Activated T-helper 1 cell treated with anti-CD3 and anti-CD28 coated beads, Interleukin-2, amount 50 U/mL, for 16 hours (primary cell): ENCODE measurements at regions not wholly inside any gene's neighbourhood (a gene's known extent, or its start where the extent isn't known, plus 50 kb on each side); places are given as distances from the start of the nearest gene placed in this dataset.
"Not testable (repeated sequence)": the region's sequence is repeated elsewhere in the genome, so short reads cannot be mapped to it uniquely, and the experiment has no call there.

Experiments used
- DNase-seq, 2 donors: peaks; one replicate each; pipeline ENCODE4 v3.0.0-alpha.2; 2020; ENCODE audit warnings: low read depth in 1 of 2, low spot score in 1 of 2

DNA sequence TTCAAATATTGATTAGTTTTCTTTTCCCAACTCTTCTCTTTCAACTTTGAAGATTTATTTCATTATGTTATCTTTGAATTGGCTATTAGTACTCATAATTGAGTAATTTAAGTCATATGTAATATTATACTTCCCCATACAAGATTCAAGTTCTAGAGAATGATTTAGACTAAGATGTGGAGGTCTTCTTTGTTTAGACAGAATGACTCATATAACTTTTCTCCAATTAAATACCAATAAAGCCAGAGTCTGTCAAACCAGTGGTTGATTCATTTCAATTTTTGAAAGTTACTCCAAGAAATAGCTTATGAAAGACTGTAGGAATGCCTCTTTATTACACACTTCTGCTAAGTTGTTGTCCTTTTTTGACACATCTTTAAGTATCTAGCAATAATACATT lies 115.8 kb upstream of the SLC35F3 start:
- no peak for DNase-seq

DNA sequence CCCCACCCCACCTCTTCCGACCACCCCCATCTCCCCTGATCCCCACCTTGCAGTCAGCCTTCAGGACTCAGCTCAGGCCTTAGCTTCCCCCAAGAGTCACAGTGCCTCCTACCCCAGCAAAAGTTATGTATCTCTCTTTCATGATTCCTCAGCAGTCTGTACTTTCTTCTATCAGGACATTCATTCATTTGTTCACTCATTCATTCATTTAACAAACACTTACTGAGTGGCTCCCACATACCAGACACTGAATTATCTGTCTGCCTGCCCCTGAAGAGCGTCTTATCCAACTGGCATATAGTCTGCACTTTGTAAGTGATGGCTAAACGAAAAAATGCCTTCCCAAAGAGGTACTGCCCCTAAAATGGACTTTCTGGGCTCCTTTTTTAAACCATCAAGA lies 114.4 kb upstream of the SLC35F3 start:
- DNase-seq, result no peak

DNA sequence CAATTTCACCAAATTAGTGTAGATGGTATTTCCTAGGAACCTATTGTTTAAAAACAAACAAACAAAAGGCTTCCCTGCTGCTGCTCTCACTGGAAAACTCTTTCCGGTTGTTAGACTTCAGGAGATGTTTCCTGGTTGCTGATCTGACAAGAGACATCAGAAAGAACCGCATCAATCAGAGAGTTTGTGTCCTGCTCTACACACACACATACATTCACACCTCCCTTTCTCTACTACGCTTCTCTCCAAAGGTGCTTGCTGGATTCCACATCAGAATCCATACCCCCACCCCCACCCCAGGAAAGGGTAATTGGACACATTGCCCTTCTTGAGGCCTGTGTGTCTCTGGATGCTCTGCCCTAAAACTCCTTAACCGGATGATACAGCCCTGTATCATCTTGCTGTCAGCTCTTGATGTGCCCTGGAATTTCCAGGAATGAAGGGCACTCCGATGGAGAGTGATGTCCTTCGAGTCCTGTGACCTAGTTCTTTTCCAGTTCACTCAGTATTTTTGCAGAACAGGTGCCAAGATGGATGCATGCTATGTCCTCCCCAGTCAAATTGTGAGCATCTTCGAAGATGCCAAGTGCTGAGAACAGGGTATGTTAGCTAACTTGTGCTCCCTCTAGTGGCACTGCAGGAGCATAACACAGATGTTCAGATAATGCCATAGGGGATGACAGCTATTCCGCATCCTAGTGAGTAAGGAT lies 113.7 kb upstream of the SLC35F3 start:
- DNase-seq, result peak in 1 of 2 donors; percentile 2

DNA sequence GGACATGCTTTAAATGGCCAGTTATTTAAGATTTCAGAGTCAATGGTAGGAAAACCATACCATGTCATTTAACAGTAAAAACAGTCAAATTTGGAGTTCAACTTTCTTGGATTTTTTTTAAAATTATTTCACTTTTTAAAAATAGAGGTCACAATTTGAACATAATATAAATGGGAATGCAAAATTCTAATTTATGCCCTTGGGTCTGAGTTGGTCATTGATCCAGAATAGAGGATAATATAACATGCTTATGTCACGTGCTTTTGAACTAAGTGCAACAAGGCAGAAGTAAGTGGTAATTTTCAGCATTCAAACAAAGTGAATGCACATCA lies 113.1 kb upstream of the SLC35F3 start:
- DNase-seq, result no peak

DNA sequence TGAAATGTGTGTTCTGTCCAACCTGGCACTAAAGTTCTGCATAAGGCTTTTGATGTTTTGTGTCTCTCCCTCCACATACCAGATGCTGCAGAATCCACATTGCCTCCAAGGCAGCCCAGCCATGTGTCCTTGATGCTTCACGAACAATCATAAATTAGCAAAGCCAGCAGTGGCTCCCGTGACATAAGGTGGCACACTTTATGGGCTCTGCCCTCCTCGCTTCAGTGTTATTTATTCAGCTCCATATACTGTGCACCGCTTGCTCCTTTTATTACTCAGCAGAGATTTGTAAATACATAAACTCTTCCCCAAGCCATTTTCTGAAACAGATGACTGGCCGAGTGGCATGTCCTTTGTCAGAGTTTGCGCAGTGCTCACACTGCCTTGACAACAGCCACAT lies 112.8 kb upstream of the SLC35F3 start:
- DNase-seq, result no peak

DNA sequence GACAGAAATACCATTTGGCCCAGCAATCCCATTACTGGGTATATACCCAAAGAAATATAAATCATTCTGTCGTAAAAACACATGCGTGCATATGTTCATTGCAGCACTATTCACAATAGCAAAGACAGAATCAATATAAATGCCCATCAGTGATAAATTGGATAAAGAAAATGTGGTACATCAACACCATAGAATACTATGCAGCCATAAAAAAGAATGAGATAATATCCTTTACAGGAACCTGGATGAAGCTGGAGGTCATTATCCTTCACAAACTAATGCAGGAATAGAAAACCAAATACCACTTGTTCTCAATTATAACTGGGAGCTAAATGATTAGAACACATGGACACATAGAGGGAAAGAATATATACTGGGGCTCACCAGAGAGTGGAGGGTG lies 109.6 kb upstream of the SLC35F3 start:
- no peak for DNase-seq

DNA sequence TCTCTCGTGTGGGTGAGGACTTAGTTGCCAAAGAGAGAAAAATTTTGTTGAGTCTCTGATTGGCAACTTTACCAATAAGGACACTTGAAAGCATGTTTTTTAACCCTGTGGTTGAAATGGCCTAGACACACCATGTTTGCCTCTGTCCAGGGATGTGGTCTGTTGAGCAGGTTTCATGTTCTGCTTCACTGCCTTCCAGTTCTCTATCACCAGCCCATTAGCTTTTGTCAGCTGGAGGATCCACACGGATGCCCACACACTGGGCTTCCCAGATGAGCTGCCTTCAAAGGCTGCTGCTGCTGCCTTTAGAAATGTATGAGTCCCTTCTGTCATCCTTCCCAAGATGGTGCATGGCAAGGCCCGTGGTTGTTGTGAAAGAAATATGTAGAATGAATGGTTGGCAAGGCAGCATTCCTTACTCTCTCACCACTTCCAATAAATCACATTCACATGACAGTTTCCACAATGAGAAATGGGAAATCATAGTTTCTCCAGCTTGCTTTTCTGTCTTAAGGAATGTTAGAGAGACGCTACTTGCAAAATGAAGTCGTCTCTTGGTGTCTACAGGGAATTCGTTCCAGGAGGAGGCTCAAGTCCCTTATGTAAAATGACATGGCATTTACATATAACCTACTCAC lies 108.2 kb upstream of the SLC35F3 start:
- no peak for DNase-seq

DNA sequence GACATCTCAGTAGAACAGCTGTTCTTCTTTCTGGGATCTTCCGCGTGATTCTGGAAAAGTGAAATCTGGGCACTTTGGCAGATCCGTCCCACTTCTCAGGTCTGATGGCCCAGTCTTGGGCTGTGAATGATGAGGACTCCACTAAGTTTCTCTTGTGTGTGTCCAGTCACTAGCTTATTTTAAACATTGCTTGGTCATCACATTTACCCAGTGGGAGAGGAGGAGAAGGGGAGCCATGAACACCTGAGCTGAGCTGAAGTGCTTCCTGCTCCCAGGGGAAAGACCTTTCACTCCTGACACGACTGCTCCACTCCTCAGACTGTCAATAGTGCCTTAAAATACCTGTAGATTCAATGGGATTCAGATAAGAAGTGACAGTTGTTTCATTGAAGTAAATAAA lies 101.9 kb upstream of the SLC35F3 start:
- no peak for DNase-seq

DNA sequence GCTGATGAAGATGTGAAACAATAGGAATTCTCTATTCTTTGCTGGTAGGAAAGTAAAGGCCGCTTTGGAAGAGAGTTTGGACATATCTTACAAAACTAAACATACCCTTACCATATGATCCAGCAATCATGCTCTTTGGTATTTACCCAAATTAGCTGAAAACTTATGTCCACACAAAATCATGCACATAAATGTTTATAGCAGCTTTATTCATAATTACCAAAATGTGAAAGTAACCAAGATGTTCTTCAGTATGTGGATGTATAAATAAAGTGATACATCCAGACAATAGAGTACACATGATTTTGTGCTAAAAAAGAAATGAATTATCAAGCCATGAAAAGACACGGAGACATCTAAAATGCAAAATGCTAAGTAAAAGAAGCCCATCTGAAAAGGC lies 98.7 kb upstream of the SLC35F3 start:
- no peak for DNase-seq

DNA sequence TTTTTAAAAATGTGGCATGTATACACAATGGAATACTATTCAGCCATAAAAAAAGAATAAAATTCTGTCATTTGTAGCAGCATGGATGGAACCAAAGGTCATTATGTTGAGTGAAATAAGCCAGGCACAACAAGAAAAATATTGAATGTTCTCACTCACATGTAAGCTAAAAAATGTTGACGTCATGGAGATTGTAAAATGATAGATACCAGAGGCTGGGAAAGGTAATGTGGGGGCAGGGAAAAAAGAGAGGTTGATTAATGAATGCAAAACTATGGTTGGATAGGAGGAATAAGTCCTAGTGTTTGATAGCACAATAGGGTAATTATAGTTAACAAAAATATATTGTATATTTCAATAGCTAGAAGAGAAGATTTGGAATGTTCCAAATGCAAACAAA lies 89.1 kb upstream of the SLC35F3 start:
- no peak for DNase-seq

DNA sequence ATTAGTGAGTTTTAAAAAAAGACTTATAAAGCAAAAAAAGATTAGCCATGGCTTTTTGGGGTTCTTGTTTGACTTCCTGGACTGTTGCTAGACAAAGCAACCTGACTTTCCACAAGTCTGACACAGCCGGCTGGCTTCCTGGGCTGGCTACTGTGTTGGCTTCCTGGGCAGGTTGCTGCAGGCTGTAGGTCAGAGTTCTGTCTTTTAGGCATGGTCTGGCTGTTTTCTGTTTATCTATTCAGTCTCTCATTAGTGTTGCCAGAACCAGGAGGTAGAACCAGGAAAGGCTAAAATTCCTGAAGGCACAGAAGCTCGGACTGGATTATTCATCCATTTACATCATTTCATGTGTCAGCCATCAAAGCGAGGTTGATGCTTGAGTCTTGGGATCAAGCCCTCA lies 88.6 kb upstream of the SLC35F3 start:
- DNase-seq, result no peak

DNA sequence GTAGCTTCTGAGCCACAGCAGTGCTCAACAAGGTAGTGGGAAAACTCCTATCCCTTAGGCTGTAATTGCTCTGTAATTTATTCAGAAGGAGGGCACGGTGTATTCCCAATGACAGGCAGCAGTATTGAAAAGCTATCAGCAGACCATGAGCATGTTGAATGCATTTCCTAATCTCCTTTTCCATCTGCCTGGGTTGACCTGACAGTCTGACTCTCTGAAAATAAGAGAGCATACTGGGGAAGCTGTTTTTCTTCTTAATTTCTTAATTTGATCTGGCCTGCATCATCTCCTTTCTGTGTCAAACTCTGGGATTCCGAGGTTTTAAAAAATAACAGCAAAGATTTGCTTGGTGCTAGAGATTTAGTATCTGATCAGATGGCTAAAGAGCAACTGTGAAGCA lies 88.1 kb upstream of the SLC35F3 start:
- no peak for DNase-seq

DNA sequence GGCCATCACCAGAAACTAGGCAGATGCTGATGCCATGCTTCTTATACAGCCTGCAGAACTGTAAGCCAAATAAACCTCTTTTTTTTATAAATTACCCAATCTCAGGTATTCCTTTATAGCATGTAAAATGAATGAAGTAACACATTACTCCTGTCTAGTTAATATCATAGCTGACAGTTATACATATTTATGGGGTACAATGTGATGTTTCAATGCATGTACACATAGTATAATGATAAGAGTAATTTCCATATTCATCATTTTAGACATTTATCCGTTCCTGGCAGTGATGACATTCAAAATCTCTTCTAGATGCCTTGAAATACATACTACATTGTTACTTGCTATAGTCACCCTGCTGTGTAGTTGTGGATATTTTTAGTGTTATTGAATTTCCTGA lies 85.4 kb upstream of the SLC35F3 start:
- DNase-seq, result no peak

DNA sequence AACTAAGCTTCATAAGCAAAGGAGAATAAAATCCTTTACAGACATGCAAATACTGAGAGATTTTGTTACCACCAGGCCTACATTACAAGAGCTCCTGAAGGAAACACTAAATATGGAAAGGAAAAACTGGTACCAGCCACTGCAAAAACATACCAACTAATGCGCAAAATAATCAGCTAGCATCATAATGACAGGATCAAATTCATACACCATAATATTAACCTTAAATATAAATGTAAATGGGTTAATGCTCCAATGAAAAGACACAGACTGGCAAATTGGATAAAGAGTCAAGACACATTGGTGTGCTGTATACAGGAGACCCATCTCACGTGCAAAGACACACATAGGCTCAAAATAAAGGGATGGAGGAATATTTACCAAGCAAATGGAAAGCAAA lies 80.3 kb upstream of the SLC35F3 start:
- not testable (repeated sequence) for DNase-seq

DNA sequence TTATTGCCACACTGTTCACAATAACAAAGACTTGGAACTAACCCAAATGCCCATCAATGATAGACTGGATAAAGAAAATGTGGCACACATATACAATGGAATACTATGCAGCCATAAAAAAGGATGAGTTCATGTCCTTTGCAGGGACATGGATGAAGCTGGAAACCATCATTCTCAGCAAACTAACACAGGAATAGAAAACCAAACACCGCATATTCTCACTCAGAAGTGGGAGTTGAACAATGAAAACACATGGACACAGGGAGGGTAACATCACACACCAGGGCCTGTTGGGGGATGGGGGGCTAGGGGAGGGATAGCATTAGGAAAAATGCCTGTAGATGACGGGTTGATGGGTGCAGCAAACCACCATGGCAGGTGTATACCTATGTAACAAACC lies 76.5 kb upstream of the SLC35F3 start:
- DNase-seq, result not testable (repeated sequence)

DNA sequence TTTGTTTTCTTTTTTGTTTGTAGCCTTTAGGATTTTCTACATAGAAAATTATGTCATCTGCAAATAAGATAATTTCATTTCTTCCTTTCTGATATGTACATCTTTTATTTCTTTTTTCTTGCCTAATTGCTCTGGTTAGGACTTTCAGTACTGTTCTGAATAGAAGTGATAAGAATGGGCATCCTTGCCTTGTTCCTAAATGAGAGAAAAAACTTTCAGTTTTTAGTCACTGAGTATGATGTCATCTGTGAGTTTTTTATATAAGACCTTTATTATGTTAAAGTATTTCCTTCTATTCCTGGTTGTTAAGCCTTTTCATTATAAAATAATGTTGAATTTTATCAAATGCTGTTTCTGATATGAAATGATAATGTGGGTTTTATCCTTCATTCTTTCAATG lies 76.0 kb upstream of the SLC35F3 start:
- DNase-seq, result no peak

DNA sequence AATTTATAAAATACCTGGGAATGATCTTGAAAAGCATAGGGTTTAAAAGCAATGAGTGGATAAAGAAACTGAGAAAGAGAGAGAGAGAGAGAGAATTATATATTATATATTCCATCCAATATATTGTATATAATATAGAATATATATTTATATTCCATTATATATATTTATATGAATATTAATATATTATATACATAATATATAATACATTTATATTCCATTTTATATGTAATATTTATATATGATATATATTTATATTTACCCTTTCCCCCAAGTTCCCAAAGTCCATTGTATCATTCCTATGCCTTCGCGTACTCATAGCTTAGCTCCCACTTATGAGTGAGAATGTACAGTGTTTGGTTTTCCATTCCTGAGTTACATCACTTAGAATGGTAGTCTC lies 69.9 kb upstream of the SLC35F3 start:
- no peak for DNase-seq

DNA sequence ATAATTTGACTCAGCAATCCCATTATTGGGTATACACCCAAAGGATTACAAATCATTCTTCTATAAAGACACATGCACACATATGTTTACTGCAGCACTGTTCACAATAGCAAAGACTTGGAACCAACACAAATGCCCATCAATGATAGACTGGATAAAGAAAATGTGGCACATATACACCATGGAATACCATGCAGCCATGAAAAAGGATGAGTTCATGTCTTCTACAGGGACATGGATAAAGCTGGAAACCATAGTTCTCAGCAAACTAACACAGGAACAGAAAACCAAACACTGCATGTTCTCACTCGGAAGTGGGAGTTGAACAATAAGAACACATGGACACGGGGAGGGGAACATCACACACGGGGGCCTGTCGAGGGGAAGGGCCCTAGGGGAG lies 66.3 kb upstream of the SLC35F3 start:
- not testable (repeated sequence) for DNase-seq

DNA sequence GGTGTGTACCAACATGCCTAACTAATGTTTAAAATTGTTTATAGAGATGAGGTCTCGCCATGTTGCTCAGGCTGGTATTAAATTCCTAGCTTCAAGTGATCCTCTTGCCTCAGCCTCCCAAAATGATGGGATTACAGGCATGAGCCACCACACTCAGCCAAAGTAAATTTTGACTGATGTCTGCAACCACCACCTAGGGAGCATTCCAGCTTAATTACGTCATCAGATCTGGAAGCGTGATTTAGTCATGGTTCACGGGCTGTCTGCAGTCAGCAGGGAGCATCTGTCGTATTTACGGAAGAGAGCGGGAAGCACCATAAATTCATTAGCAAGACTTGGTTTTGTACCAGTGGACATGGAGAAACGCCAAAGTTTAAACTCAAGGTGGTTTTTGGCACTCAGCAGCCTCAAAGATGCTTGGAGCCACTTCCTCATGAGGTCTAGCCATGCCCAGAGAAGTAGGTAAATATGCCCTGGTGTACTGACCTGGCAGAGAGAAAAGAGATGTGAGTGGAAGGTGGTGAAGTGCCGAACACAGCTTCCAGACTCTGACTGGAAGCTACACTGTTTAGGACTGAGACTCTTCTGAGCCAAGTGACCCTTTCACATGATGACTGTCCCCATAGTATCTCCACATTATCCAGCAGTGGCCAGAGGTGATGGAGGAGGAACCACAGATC lies 60.8 kb upstream of the SLC35F3 start:
- DNase-seq, result no peak

DNA sequence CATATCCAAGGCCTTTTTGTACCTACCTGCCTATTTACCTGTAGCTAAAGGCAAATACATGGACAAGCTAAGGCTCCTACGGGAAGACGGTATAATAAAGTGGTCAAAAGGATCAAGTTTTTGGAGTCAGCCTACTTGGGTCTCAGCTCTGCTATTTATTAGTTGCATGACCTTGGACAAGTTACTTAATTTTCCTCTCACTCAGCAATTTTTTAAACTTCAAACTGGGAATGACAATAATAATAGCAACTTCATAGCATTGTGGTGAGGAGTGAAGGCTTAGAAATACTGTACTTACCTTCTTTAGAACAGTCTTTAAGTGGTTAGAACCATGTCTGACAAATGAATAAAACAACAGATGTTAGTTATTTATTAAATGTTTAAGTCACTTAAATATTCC lies 60.2 kb upstream of the SLC35F3 start:
- no peak for DNase-seq

DNA sequence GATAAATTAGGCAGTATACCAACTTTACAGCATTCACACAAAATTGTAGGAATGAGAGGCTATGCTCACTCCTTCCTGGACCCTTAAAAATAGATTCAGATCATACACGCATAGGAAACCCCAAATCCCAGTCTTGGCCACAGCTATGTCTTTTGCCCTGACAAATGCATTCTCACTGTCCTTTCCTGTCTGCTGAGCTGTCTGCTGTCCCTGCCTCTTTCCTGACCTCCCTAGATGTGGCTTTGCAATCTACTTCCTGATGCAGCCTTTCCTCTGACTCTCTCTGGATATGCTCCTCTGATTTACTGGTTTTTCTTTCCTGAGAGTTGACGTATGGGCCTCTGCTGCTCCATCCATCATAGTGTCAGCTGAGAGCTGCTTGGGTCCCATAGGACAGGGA lies 59.8 kb upstream of the SLC35F3 start:
- no peak for DNase-seq
